ELR (cell line): ENCODE measurements at regions not wholly inside any gene's neighbourhood (a gene's known extent, or its start where the extent isn't known, plus 50 kb on each side); places are given as distances from the start of the nearest gene placed in this dataset.

Source experiments
- DNase-seq: peaks from one replicate; pipeline ENCODE4 v3.0.0-alpha.2; 2015; ENCODE audit warnings: low read depth

DNA sequence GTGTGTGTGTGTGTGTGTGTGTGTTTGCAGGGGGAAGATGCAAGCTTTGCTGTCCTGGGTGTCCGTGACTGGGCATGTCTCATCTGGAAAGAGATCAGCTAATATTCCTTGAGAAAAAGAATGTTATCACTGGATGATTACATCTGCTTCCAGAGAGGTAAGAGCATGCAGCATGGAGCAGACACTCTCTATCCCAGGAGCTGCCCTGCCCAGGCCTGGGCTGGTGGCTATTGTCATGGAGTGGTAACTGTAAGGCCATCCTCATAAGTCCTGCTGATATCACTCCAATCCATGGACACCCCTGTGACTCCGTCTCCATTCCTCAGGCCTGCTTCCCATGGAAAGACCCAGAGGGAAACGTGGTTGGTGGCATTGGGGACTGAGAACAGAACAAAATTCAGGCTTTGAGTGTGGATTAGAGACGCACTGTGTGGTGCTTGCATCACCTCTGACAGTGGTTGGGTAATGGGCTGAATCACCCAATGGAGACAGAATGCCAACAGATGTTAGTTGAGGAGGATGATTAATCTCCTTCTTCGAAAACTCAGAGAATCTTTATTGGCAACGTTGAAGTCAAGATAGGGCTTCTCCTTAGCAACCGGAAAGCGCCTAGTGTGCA lies 52.0 kb upstream of the KCNIP1 start:
- DNase-seq = peak; percentile 79

DNA sequence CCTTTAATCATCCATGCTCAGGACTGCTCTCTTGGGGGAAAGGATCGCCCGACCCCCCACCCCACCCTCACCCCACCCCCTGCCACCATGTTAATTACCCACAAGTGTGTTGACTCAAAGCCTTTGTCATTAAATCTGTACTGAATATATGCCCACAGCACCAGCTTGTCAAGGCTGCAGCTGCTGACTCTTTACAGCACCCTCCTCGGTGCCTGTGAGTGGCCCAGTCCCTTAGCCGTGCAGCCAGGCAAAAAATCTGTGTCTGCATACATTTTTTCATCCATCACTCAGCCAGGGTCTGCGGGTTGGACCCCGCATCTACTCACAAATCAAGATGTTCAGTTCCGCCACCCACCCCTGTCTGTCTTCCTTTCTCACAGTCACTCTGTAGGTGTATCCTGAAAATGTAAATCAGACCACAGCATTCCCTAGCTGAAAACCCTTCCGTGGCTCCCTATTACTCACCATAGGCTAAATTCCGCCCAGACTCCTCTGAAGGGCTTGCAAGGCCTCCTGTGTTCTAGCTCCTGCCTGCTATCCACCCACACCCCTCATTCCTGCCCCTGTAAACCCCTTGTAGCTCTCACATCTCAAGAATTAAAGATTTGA lies 53.7 kb upstream of the KCNIP1 start:
- DNase-seq = peak; percentile 40

DNA sequence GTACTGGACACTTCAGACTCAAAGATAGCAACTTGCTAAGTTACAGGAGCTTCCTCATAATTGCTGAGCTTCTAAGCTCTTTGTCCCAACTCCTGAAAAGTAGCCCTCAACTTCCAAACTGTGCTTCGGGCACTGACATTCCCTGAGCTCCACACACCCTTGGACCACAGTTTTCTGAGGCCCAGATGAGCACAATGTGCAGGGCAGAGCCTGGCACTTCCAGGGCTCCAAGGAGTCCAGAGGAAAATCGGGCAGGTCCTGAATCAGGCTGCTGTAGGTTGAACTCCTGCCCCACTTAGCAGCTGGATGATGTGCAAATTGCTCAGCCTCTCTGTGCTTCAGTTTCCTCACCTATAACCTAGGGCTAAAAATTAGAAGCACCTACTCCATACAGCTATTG lies 54.6 kb upstream of the KCNIP1 start:
- DNase-seq = no peak

DNA sequence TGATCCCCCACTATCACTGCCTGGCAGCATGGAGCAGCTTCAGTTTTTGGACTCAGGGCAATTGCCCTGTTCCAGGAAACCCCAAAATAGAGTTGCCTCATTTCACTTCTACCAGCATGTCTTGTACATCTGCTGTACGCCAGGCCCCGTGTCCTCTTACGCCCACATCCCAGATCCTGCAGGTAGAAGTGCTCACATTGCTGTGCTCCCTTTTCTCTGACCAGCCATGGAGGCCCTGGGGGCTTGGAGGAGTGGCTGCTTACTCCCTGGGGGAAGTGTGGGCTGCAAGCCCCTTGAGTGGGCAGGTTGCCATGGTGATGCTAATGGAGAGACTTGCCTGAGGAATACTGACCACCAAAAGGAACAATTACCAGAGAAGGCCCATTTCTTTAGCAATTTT lies 55.6 kb upstream of the KCNIP1 start:
- no peak for DNase-seq

DNA sequence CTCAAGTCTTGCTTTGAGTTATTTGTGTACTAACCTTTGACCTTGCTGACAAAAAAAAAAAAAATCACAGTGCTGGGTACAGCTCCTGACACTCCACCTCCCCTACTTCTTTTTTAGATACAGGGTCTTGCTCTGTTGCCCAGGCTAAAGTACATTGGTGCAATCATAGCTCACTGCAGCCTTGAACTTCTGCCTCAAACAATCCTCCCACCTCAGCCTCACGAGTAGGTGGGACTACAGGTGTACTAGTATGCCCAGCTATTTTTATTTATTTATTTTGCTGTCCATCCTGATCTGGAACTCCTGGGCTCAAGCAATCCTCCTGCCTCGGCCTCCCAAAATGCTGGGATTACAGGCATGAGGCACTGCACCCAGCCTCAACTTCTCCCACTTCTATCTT lies 57.2 kb upstream of the KCNMB1 start:
- no peak for DNase-seq

DNA sequence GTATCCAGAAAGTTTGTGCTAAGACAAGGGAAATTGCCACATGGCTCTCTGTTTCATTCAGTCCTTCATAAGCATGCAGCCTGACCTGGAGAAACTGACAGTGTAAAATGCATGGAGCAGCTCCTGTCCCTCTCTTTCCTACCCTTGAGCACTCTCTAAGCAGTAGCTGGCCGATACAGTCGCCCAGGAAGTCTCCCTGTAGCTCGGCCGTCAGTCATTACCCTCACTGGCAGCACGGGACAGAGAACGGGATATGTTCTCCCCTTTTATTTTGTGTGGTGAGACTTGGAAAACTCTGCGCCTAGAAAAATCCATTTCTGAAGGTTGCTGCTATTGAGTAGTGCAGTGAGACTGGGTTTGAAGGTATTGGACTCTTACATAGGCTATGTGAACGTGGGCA lies 56.8 kb upstream of the KCNMB1 start:
- no peak for DNase-seq

DNA sequence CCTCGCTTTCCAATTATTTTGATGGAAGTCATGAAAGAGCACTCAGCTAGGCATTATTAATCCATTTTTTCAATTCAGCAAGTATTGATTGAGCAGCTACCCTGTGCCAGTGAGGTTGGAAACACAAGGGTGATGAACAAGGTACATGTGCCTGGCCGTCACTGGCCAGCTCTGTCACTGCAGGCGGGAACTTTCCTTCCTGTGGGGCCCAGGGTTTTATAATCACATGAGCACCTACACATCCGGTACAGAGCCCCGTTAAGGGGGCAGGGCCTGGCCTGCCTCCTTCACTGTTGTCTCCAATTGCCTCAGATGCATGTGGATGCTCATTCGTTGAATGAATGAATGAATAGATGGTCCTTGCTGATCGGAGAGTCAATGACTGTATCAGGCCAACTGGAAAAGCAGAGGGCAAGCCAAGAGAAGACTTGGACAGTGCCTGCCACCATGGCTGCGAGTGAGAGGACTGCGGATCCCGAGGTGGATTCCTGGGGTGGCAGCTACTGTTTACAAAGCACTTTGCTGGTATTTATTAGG lies 55.9 kb upstream of the KCNMB1 start:
- no peak for DNase-seq

DNA sequence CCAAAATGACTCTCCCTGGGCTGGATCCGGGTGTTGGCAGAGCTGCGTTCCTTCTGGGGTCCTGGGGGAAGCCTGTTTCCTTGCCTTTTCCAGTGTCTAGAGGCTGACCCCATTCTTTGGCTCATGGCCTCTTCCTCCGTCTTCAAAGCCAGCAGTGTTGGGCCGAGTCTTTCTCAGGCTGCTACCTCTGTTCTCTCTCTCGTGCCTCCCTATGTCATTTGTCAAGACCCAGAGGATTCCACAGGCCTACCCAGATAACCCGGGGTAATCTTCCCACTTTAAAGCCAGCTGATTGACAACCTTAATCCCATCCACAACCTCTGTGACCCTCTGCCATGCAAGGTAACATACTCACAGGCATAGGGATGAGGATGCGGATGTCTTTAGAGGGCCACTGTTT lies 55.0 kb upstream of the KCNMB1 start:
- no peak for DNase-seq

DNA sequence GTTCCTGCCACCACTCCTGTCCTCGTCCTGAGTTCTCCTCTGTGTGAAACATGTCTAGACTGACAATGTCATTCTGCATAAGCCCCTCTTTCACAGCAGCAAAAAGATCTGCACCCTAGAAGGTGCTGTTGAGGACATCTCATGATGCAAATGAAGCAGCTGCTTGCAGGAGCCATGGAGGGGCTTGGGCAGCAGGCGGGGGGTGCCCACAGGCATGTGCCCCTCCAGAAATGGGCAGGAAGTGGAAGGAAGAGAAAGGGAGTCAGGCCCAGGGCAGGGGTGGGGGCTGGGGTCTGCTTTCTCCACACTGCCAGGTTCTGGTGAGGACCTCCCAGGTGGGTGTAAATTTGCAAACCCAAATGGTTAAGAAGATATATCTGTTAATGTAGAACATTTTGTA lies 54.5 kb upstream of the KCNMB1 start:
- DNase-seq = no peak

DNA sequence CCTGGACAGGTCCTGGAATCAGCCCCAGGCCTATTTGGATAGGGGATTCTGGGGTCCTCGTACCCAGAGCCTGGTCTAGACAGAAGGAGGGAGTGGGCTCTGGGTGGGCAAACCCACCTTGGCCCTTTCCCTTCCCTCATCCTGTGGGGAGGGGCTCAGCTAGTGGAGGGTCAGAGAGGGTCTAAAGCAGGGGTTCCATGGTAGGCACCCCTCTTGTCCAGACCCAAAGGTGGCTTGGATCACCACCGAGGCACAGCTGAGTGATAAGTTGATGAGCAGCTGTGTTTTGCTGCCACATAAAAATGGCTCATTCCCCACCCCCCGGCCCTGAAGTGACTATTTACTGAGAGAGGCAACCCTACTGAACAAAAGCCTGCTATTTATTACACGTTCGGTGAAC lies 53.8 kb upstream of the KCNMB1 start:
- DNase-seq = no peak

DNA sequence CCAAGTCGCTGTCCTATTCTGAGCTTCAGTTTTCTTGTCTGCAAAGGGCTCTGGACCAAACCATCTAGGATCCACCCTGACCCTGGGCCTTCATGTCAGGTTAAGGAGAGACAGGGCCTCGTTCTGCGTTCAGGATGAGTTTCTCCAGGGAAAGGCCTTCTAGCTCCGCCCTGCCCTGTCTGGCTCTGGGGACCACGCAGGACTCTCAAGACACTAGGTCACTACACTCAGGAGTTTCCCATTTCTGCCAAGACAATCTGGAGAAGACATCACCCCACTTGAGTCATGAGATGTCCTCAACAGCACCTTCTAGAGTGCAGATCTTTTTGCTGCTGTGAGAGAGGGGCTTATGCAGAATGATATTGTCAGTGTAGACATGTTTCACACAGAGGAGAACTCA lies 53.2 kb upstream of the KCNMB1 start:
- no peak for DNase-seq

DNA sequence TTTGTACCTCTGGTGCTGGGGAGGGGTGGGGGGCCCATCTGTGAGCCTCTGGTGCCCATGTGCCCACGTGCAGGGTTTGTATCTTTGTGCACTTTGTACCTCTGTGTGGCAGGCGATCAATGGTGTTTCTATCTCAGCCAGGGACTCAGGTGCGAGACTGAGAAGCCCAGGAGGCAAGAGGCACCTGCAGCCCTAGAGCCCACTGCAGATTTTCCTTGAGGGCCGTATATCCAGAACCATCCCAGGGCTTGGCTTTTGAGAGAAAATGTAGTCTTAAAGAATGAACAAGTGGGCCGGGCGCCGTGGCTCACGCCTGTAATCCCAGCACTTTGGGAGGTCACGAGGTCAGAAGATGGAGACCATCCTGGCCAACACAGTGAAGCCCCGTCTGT lies 52.2 kb upstream of the KCNMB1 start:
- DNase-seq = no peak

DNA sequence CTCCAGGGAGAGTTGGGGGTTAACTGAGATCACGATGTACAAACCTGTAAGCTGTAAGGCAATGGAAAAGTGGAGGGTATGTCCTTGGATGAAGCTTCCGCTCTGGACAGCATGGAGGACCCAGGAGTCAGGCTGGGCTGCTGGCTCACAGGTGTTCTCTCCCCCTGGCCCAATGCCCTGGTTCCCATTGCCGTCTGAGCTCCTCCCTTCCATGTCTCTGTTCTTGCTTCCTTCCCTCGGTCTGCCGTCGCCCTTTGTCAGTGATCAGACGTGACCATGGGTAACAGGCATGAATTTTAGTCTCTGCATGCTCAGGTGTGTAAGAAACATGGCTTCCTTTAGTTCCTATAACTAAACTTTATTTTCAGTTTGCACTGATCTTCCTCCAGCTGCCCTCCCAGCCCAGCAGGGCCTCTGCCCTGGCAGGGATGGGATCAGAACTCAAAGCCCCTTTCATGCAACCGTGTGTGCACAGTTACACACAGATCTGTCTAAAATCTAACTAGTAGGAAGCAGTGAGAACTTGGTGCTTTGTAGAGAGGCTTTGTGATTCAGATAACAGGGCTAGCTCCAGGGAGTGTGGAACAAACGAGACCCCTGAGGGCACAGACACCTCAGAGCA lies 51.7 kb upstream of the KCNMB1 start:
- DNase-seq = no peak

DNA sequence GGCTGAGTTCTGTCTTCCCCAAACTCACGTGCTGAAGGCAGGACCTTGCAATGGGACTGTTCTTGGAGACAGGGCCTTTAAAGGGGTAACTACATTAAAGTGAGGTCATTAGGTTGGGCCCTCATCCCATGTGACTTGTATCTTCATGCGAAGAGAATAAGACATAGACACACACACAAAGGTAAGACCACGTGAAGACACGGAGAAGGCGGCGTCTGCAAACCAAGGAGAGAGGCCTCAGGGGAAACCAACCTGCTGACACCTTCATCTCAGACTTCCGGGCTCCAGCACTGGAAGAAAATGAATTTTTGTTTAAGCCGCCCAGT lies 50.7 kb upstream of the KCNMB1 start:
- DNase-seq = no peak

DNA sequence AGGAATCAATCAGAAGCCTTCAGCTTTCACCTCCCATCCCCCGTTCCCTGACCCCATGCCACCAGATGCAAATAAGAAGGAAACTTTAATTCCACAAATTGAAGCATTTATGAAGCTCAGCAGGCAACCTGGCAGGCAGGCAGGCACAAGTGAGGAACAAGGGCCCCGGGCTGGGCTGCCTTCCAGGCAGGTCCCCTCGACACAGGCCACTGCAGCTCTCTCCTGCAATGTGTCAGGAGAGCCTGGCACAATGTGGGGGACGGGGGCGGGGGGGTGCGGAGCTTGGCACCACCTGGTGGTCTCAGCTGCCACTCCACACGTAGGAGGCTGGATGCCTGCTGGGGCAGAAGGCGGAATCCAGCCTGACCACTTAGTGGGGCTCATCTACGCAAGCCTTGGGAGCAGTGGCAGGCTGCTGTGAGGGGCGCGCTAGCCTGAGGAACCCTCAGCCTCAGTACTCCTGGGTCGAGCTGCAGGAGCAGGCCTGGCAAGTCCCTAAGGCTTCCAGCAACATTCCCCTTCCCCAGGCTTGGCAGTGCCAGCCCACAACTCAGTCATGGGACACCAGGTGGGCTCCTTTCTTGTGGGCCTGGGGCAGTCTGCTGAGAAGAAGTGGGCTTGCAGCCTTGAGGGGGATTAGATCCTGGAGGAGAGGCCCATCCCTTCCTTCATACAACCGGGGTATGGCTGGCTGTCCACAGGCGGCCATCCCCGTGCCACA lies 50.2 kb upstream of the KCNMB1 start:
- DNase-seq = no peak
